ENCODE measurements at regions not wholly inside any gene's neighbourhood (a gene's known extent, or its start where the extent isn't known, plus 50 kb on each side); places are given as distances from the start of the nearest gene placed in this dataset.
"Not testable (repeated sequence)": the region's sequence is repeated elsewhere in the genome, so short reads cannot be mapped to it uniquely, and the experiment has no call there.

DNA sequence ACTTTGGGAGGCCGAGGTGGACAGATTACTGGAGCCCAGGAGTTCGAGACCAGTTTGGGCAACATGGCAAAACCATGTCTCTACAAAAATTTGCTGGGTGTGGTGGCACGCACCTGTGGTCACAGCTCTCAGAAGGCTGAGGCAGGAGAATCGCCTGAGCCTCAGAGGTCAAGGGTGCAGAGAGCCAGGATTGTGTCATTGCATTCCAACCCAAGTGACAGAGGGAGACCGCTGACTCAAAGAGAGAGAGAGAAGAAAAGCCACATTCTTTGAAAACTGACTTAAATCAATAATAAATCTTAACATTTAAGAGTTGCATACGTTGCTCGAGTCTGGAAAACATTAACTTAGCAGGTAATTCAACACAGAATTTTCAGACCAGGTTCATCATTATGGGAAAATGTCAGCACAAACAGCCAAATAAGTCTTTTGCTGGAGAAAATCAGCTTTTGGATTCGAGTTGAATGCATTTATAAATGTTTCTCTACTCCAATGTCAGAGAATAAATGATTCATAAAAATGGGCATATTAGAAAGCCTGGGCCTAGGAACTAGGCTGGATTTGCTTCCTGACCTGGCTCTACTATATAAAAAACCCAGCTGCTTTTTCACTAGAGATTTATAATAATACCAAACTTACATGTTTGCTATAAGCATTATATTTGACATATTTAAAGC is 68.3 kb upstream of the RBPJ start:
- 73 to 76% (median 75%) methylated on average over 8 of the region's 8 CpGs for WGBS, 3 donors
- Histone ChIP-seq H3K27ac (ENCODE audit: low read depth in 1 of 3, low read length in 2 of 3) (no peak overlapping the region), H3K4me3 (ENCODE audit: low read depth in 1 of 3, low read length in 3 of 3) (no peak overlapping the region), H3K4me1 (ENCODE audit: control insufficient read depth in 3 of 3, insufficient read depth in 2 of 3, low read depth in 1 of 3, low read length in 2 of 3) (peaks cover 0 to 5% (median 0%) of the 10 kb centered on the region in 3 donors), H3K27me3 (ENCODE audit: control insufficient read depth in 3 of 3, insufficient read depth in 3 of 3, low read length in 3 of 3) (no peaks in the 10 kb centered on the region), H3K36me3 (ENCODE audit: control insufficient read depth in 3 of 3, insufficient read depth in 2 of 3, low read depth in 1 of 3, low read length in 3 of 3) (no peaks in the 10 kb centered on the region), H3K9me3 (ENCODE audit: control insufficient read depth in 2 of 2, insufficient read depth in 1 of 2, low read depth in 1 of 2, low read length in 1 of 2) (no peaks in the 10 kb centered on the region)
- peak in 1 of 2 donors; percentile 51 for DNase-seq
- no peak for FAIRE-seq

DNA sequence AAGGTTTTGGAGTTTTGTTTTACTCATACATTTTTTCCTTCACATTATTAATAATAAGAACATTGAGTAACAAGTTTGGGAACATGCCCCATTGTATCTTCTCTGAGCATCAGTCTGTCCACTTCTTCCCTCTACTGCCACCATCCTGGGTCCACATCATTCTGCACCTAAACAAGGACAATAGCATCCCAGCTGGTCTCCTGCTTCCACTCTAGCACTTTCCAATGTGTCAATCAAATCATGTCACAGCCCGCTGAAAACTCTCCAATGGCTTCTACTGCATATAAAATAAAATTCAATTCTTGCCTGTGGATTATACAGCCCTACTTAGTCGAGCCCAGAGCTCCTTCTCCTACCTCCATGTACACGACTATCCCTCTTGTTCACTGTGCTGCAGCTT is 66.8 kb upstream of the RBPJ start:
- 85 to 89% (median 87%) methylated on average over 3 of the region's 3 CpGs for WGBS, 3 donors

DNA sequence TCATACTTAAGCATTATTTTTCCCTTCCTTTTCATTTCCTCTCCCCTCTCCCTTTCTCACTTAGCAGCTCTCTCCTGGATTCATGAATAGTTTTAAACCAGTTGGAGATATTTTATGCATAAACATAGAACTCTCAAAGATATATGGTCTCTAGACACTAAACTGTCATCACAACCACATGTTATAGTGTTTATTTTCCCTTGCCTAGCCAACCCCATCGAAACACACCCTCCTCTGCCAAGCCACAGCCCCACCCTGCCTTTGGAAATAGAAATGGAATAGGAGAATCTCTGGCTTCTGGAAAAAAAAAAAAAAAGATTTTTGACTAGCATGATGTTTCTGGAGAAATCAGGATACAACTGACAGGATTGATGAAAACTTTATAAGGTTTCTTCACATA is 64.8 kb upstream of the RBPJ start:
- Histone ChIP-seq H3K9me3 (ENCODE audit: control insufficient read depth in 2 of 2, insufficient read depth in 1 of 2, low read depth in 1 of 2, low read length in 1 of 2) (no peaks in the 10 kb centered on the region), H3K27me3 (ENCODE audit: control insufficient read depth in 3 of 3, insufficient read depth in 3 of 3, low read length in 3 of 3) (no peaks in the 10 kb centered on the region), H3K4me1 (ENCODE audit: control insufficient read depth in 3 of 3, insufficient read depth in 2 of 3, low read depth in 1 of 3, low read length in 2 of 3) (peaks cover 0 to 5% (median 0%) of the 10 kb centered on the region in 3 donors), H3K36me3 (ENCODE audit: control insufficient read depth in 3 of 3, insufficient read depth in 2 of 3, low read depth in 1 of 3, low read length in 3 of 3) (no peaks in the 10 kb centered on the region), H3K27ac (ENCODE audit: low read depth in 1 of 3, low read length in 2 of 3) (no peak overlapping the region), H3K4me3 (ENCODE audit: low read depth in 1 of 3, low read length in 3 of 3) (no peak overlapping the region)
- 16 to 39% (median 36%) methylated on average over 1 of the region's 1 CpG for WGBS, 3 donors
- no peak for FAIRE-seq
- no peak for DNase-seq

More for the DNA sequence above, 66.8 kb upstream of the RBPJ start:
- no peak overlapping the region for H3K4me3 ChIP-seq (ENCODE audit: low read depth in 1 of 3, low read length in 3 of 3)
- peaks cover 0 to 5% (median 0%) of the 10 kb centered on the region in 3 donors for H3K4me1 ChIP-seq (ENCODE audit: control insufficient read depth in 3 of 3, insufficient read depth in 2 of 3, low read depth in 1 of 3, low read length in 2 of 3)
- no peaks in the 10 kb centered on the region for H3K27me3 ChIP-seq (ENCODE audit: control insufficient read depth in 3 of 3, insufficient read depth in 3 of 3, low read length in 3 of 3)
- H3K9me3 ChIP-seq (ENCODE audit: control insufficient read depth in 2 of 2, insufficient read depth in 1 of 2, low read depth in 1 of 2, low read length in 1 of 2), result no peaks in the 10 kb centered on the region
- DNase-seq (no peak), FAIRE-seq (no peak)
- no peaks in the 10 kb centered on the region for H3K36me3 ChIP-seq (ENCODE audit: control insufficient read depth in 3 of 3, insufficient read depth in 2 of 3, low read depth in 1 of 3, low read length in 3 of 3)
- no peak overlapping the region for H3K27ac ChIP-seq (ENCODE audit: low read depth in 1 of 3, low read length in 2 of 3)

DNA sequence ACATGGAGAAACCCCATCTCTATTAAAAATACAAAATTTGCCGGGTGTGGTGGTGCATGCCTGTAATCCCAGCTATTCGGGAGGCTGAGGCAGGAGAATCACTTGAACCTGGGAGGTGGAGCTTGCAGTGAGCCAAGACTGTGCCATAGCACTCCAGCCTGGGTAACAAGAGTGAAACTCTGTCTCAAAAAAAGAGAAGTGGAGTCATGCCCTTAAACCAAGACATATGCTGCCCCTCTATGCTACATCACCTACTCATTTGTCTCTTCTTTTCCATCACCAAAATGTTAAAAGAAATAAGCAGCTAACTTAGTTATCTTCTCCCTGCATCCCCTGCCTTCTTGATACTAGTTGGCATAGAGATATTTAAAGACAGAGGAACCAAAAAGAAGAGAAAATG is 63.4 kb upstream of the RBPJ start:
- H3K9me3 ChIP-seq (ENCODE audit: control insufficient read depth in 2 of 2, insufficient read depth in 1 of 2, low read depth in 1 of 2, low read length in 1 of 2); H3K4me1 ChIP-seq (ENCODE audit: control insufficient read depth in 3 of 3, insufficient read depth in 2 of 3, low read depth in 1 of 3, low read length in 2 of 3); H3K4me3 ChIP-seq (ENCODE audit: low read depth in 1 of 3, low read length in 3 of 3); DNase-seq; H3K27ac ChIP-seq (ENCODE audit: low read depth in 1 of 3, low read length in 2 of 3); H3K27me3 ChIP-seq (ENCODE audit: control insufficient read depth in 3 of 3, insufficient read depth in 3 of 3, low read length in 3 of 3); H3K36me3 ChIP-seq (ENCODE audit: control insufficient read depth in 3 of 3, insufficient read depth in 2 of 3, low read depth in 1 of 3, low read length in 3 of 3); FAIRE-seq: not testable (repeated sequence)
- 87 to 100% (median 90%) methylated on average over 2 of the region's 2 CpGs for WGBS, 3 donors

DNA sequence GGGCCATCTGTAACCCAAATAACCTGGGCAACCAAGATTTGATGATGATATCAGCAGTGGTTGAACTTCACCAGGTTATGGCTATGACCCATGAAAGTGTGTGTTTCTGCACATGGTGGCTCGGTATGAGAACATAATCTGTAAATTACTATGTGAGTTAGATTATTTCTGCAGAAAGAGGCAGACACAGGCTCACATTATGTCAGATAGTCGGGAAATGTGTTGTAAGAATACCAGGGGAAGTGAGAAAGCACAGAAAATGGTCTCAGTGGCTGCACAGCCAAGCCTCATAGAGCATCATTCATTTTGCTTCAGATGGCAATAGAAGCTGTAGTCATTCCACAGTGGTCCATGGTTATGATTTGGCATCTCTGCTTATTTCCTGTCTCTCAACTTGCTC is 63.0 kb upstream of the RBPJ start:
- no peak for DNase-seq
- Histone ChIP-seq H3K27me3 (ENCODE audit: control insufficient read depth in 3 of 3, insufficient read depth in 3 of 3, low read length in 3 of 3) (no peaks in the 10 kb centered on the region), H3K4me1 (ENCODE audit: control insufficient read depth in 3 of 3, insufficient read depth in 2 of 3, low read depth in 1 of 3, low read length in 2 of 3) (peaks cover 0 to 1% (median 0%) of the 10 kb centered on the region in 3 donors), H3K36me3 (ENCODE audit: control insufficient read depth in 3 of 3, insufficient read depth in 2 of 3, low read depth in 1 of 3, low read length in 3 of 3) (no peaks in the 10 kb centered on the region), H3K9me3 (ENCODE audit: control insufficient read depth in 2 of 2, insufficient read depth in 1 of 2, low read depth in 1 of 2, low read length in 1 of 2) (no peaks in the 10 kb centered on the region), H3K27ac (ENCODE audit: low read depth in 1 of 3, low read length in 2 of 3) (no peak overlapping the region), H3K4me3 (ENCODE audit: low read depth in 1 of 3, low read length in 3 of 3) (no peak overlapping the region)
- no peak for FAIRE-seq
- WGBS, 3 donors, result 79 to 85% (median 83%) methylated on average over 2 of the region's 2 CpGs

DNA sequence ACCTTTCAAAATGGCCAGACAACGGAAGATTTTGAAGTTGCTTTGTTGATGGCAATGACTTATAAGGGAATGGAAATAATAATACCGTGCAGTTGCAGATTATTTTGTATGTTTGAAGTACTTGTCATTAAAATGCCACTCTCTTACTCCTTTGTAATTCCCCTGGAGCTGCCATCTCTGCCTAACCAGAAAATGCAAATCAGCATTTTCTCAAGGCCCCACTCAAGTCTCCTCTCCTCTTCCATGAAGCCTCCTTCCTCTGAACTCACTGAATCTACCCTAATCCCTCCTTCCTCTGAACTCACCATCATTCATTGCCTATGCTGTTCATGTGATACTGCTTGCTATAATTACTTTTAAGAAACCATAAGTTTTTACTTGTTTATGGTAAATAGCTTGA is 60.2 kb upstream of the RBPJ start:
- Histone ChIP-seq H3K36me3 (ENCODE audit: control insufficient read depth in 3 of 3, insufficient read depth in 2 of 3, low read depth in 1 of 3, low read length in 3 of 3) (no peaks in the 10 kb centered on the region), H3K27me3 (ENCODE audit: control insufficient read depth in 3 of 3, insufficient read depth in 3 of 3, low read length in 3 of 3) (no peaks in the 10 kb centered on the region), H3K4me1 (ENCODE audit: control insufficient read depth in 3 of 3, insufficient read depth in 2 of 3, low read depth in 1 of 3, low read length in 2 of 3) (no peaks in the 10 kb centered on the region), H3K27ac (ENCODE audit: low read depth in 1 of 3, low read length in 2 of 3) (no peak overlapping the region), H3K4me3 (ENCODE audit: low read depth in 1 of 3, low read length in 3 of 3) (no peak overlapping the region), H3K9me3 (ENCODE audit: control insufficient read depth in 2 of 2, insufficient read depth in 1 of 2, low read depth in 1 of 2, low read length in 1 of 2) (no peaks in the 10 kb centered on the region)
- 83 to 86% (median 84%) methylated on average over 2 of the region's 2 CpGs for WGBS, 3 donors
- DNase-seq, result no peak
- FAIRE-seq, result no peak

DNA sequence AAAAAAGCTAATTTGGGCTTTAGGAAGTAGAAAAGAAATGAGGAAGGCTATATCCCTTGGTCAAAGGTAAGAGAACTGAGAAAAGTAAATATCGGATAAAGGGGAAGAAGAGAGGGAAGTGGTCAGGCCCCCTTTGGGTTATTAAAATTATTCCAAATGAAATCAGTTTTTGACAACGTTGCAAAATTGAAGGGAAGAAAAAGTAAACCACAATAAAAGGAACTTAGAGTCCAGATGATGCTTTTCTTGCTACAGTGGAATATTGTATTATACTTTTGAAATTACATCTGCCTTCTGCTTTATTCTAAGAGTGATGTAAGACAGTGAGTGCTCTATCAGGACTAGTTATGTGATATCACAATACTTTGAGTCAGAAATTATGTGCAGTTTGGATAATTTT is 59.4 kb upstream of the RBPJ start:
- H3K27ac ChIP-seq (ENCODE audit: low read depth in 1 of 3, low read length in 2 of 3), result no peak overlapping the region
- no peak for DNase-seq
- 59 to 64% (median 61%) methylated on average over 2 of the region's 2 CpGs for WGBS, 3 donors
- H3K27me3 ChIP-seq (ENCODE audit: control insufficient read depth in 3 of 3, insufficient read depth in 3 of 3, low read length in 3 of 3), result no peaks in the 10 kb centered on the region
- H3K36me3 ChIP-seq (ENCODE audit: control insufficient read depth in 3 of 3, insufficient read depth in 2 of 3, low read depth in 1 of 3, low read length in 3 of 3), result no peaks in the 10 kb centered on the region
- no peak for FAIRE-seq
- H3K4me1 ChIP-seq (ENCODE audit: control insufficient read depth in 3 of 3, insufficient read depth in 2 of 3, low read depth in 1 of 3, low read length in 2 of 3), result no peaks in the 10 kb centered on the region
- no peak overlapping the region for H3K4me3 ChIP-seq (ENCODE audit: low read depth in 1 of 3, low read length in 3 of 3)
- no peaks in the 10 kb centered on the region for H3K9me3 ChIP-seq (ENCODE audit: control insufficient read depth in 2 of 2, insufficient read depth in 1 of 2, low read depth in 1 of 2, low read length in 1 of 2)

DNA sequence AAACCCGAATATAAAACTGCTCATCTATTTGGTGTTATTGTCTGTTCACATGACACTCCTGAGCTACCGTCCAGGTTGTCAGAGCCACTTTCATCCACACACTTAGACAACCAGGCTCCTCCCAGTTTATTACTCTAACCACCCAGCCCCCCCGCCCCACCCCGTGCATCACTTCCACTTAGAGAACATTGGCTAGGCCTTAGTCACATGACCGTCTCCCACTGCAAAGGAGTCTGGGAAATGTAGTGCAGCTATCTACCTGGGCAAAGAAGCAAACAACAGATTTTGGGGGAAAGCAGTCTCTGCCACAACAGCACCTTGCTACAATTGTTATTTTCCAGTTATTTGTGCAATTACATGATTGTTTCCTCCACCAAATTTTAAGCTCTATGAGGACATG is 57.6 kb upstream of the RBPJ start:
- H3K4me3 ChIP-seq (ENCODE audit: low read depth in 1 of 3, low read length in 3 of 3), result no peak overlapping the region
- no peaks in the 10 kb centered on the region for H3K27me3 ChIP-seq (ENCODE audit: control insufficient read depth in 3 of 3, insufficient read depth in 3 of 3, low read length in 3 of 3)
- FAIRE-seq (no peak), DNase-seq (peak; percentile 54 to 56)
- H3K4me1 ChIP-seq (ENCODE audit: control insufficient read depth in 3 of 3, insufficient read depth in 2 of 3, low read depth in 1 of 3, low read length in 2 of 3), result no peaks in the 10 kb centered on the region
- no peak overlapping the region for H3K27ac ChIP-seq (ENCODE audit: low read depth in 1 of 3, low read length in 2 of 3)
- 48 to 73% (median 55%) methylated on average over 5 of the region's 5 CpGs for WGBS, 3 donors
- no peaks in the 10 kb centered on the region for H3K36me3 ChIP-seq (ENCODE audit: control insufficient read depth in 3 of 3, insufficient read depth in 2 of 3, low read depth in 1 of 3, low read length in 3 of 3)
- no peaks in the 10 kb centered on the region for H3K9me3 ChIP-seq (ENCODE audit: control insufficient read depth in 2 of 2, insufficient read depth in 1 of 2, low read depth in 1 of 2, low read length in 1 of 2)

DNA sequence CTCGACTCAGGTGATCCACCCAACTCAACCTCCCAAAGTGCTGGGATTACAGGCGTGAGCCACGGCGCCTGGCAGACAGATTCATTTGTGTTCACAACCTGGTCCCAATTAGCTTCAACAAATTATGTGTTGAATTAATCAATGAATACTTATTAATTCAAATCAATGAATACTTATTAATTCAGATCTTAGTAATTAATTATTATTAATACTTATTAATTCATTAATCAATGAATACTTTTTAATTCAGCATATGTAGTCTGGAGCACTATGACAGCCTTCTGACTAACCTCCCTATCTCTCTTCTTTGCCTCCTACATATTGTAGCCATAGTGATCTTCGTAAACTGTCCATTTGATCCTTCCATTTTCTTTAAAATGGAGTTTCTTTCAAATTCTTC is 56.7 kb upstream of the RBPJ start:
- WGBS, 3 donors, result 94 to 95% (median 95%) methylated on average over 5 of the region's 5 CpGs
- H3K4me3 ChIP-seq (ENCODE audit: low read depth in 1 of 3, low read length in 3 of 3), result no peak overlapping the region

More for the DNA sequence above, 56.7 kb upstream of the RBPJ start:
- H3K27me3 ChIP-seq (ENCODE audit: control insufficient read depth in 3 of 3, insufficient read depth in 3 of 3, low read length in 3 of 3), result no peaks in the 10 kb centered on the region
- FAIRE-seq (no peak), DNase-seq (no peak)
- no peaks in the 10 kb centered on the region for H3K4me1 ChIP-seq (ENCODE audit: control insufficient read depth in 3 of 3, insufficient read depth in 2 of 3, low read depth in 1 of 3, low read length in 2 of 3)
- no peak overlapping the region for H3K27ac ChIP-seq (ENCODE audit: low read depth in 1 of 3, low read length in 2 of 3)
- H3K36me3 ChIP-seq (ENCODE audit: control insufficient read depth in 3 of 3, insufficient read depth in 2 of 3, low read depth in 1 of 3, low read length in 3 of 3), result no peaks in the 10 kb centered on the region
- H3K9me3 ChIP-seq (ENCODE audit: control insufficient read depth in 2 of 2, insufficient read depth in 1 of 2, low read depth in 1 of 2, low read length in 1 of 2), result no peaks in the 10 kb centered on the region

Measured in small intestine (tissue), 7 donors.